GM23338 (cell line): ENCODE measurements at regions not wholly inside any gene's neighbourhood (a gene's known extent, or its start where the extent isn't known, plus 50 kb on each side); places are given as distances from the start of the nearest gene placed in this dataset.
"Not testable (repeated sequence)": the region's sequence is repeated elsewhere in the genome, so short reads cannot be mapped to it uniquely, and the experiment has no call there.

Experiments used
- ATAC-seq: fragments of 200-7000 bp; cut with Tn5 transposase; 3 replicates; pipeline ENCODE4 v1.9.1; 2020
- DNase-seq: peaks from one replicate; pipeline ENCODE4 v3.0.0-alpha.2; 2015; ENCODE audit warnings: low spot score
- H2AFZ ChIP-seq: fragments of 200-600 bp; sonication (generic); 2 replicates; pipeline ENCODE4 v1.8.0; 2016; ENCODE audit warnings: antibody characterized with exemption, mild to moderate bottlenecking, moderate library complexity
- H3F3A ChIP-seq: fragments of 200-600 bp; sonication (generic); replicated peaks from 2 replicates; pipeline ENCODE4 v1.8.0; 2017; ENCODE audit warnings: antibody characterized with exemption, mixed run types, low read depth
- H3K27ac ChIP-seq: fragments of 200-600 bp; sonication (generic); 2 replicates; pipeline ENCODE4 v1.6.1; 2016; ENCODE audit warnings: low read depth
- H3K27me3 ChIP-seq: fragments of 200-600 bp; sonication (generic); 2 replicates; pipeline ENCODE4 v1.8.0; 2016; ENCODE audit warnings: mild to moderate bottlenecking, mixed run types, moderate library complexity; ENCODE audit not compliant: insufficient read depth
- H3K36me3 ChIP-seq: fragments of 200-600 bp; sonication (generic); 2 replicates; pipeline ENCODE4 v1.8.0; 2016; ENCODE audit warnings: mild to moderate bottlenecking; ENCODE audit not compliant: insufficient read depth
- H3K4me1 ChIP-seq: fragments of 200-600 bp; sonication (generic); 2 replicates; pipeline ENCODE4 v1.8.0; 2016; ENCODE audit warnings: mild to moderate bottlenecking, moderate library complexity; ENCODE audit not compliant: insufficient read depth
- H3K4me2 ChIP-seq: fragments of 200-600 bp; sonication (generic); 2 replicates; pipeline ENCODE4 v1.7.1; 2017; ENCODE audit warnings: mixed run types
- H3K4me3 ChIP-seq: fragments of 200-600 bp; sonication (generic); 2 replicates; pipeline ENCODE4 v1.6.1; 2016; ENCODE audit warnings: mixed run types
- H3K79me2 ChIP-seq: fragments of 200-600 bp; sonication (generic); replicated peaks from 2 replicates; pipeline ENCODE4 v1.8.0; 2017; ENCODE audit warnings: mild to moderate bottlenecking; ENCODE audit not compliant: insufficient read depth
- H3K9me2 ChIP-seq: fragments of 200-600 bp; sonication (generic); 2 replicates; pipeline ENCODE4 v1.8.0; 2017; ENCODE audit not compliant: insufficient read depth
- H4K20me1 ChIP-seq: fragments of 200-600 bp; sonication (generic); replicated peaks from 2 replicates; pipeline ENCODE4 v1.8.0; 2017; ENCODE audit warnings: mild to moderate bottlenecking; ENCODE audit not compliant: insufficient read depth
- H3K27ac Mint-ChIP-seq: 2 replicates; pipeline ENCODE4 v1.8.0; 2020; ENCODE audit warnings: inconsistent platforms, mild to moderate bottlenecking, moderate library complexity, mixed read lengths
- H3K27me3 Mint-ChIP-seq: 3 replicates; pipeline ENCODE4 v1.8.0; 2022; ENCODE audit warnings: low read depth, mild to moderate bottlenecking, moderate library complexity, mixed read lengths, inconsistent platforms; ENCODE audit not compliant: insufficient read depth, poor library complexity
- H3K36me3 Mint-ChIP-seq: 3 replicates; pipeline ENCODE4 v1.8.0; 2021; ENCODE audit warnings: low read depth, mild to moderate bottlenecking, inconsistent platforms, moderate library complexity, mixed read lengths
- H3K4me1 Mint-ChIP-seq: 3 replicates; pipeline ENCODE4 v1.8.0; 2020; ENCODE audit warnings: mild to moderate bottlenecking, inconsistent platforms, mixed read lengths
- H3K4me3 Mint-ChIP-seq: 3 replicates; pipeline ENCODE4 v1.8.0; 2021; ENCODE audit warnings: moderate library complexity, mild to moderate bottlenecking, inconsistent platforms, mixed read lengths
- H3K9me3 Mint-ChIP-seq: 3 replicates; pipeline ENCODE4 v1.8.0; 2020; ENCODE audit warnings: moderate library complexity, mild to moderate bottlenecking, inconsistent platforms, mixed read lengths
- CTCF ChIP-seq, 2 experiments: fragments of 200-600 bp in 1 of 2; sonication (generic) in 1 of 2; conservative IDR thresholded peaks; 2 replicates each; pipeline versions ENCODE4 v1.5.1 to v1.6.1; 2016 to 2017; ENCODE audit warnings: antibody characterized with exemption in 2 of 2, low read depth in 2 of 2, mild to moderate bottlenecking in 2 of 2, moderate library complexity in 1 of 2
- EZH2 ChIP-seq: fragments of 200-600 bp; sonication (generic); IDR thresholded peaks from one replicate; pipeline ENCODE4 v1.8.0; 2017; ENCODE audit warnings: antibody characterized with exemption, mild to moderate bottlenecking, low read depth; ENCODE audit not compliant: unreplicated experiment
- JUNB ChIP-seq: IDR thresholded peaks from one replicate; pipeline ENCODE4 v1.6.1; 2016; ENCODE audit warnings: antibody characterized with exemption; ENCODE audit not compliant: unreplicated experiment
- NANOG ChIP-seq: IDR thresholded peaks from 2 replicates; pipeline ENCODE4 v1.6.1; 2016; ENCODE audit warnings: antibody characterized with exemption, borderline replicate concordance
- POLR2AphosphoS5 ChIP-seq: IDR thresholded peaks from 2 replicates; pipeline ENCODE4 v1.6.1; 2016; ENCODE audit warnings: antibody characterized with exemption, low read depth
- REST ChIP-seq: IDR thresholded peaks from one replicate; pipeline ENCODE4 v1.6.1; 2018; ENCODE audit warnings: antibody characterized with exemption; ENCODE audit not compliant: unreplicated experiment
- ZNF331 ChIP-seq: fragments of 250-450 bp; sonication (Bioruptor Pico); IDR thresholded peaks from 2 replicates; pipeline ENCODE4 v1.5.0; 2020; ENCODE audit warnings: low read depth, mild to moderate bottlenecking, moderate library complexity
- ZNF462 ChIP-seq: fragments of 250-450 bp; sonication (Bioruptor Pico); IDR thresholded peaks from 2 replicates; pipeline ENCODE4 v1.5.0; 2020; ENCODE audit warnings: mild to moderate bottlenecking, moderate library complexity

- TF ChIP-seq REST (no peak), JUNB (no peak), CTCF (conservative IDR thresholded peaks at IDR 0.05; ENCODE audit: low read depth in 2 of 2) (no peak), NANOG (no peak), ZNF331 (no peak), POLR2AphosphoS5 (no peak), EZH2 (no peak)
Measured at GRCh38 chr6:103812970-103813369, 1046.7 kb downstream of the HACE1 start (continued).

GRCh38 chr6:103801901-103802479 is 1057.7 kb downstream of the HACE1 start:
- not testable (repeated sequence) for H3K9me3 Mint-ChIP-seq, H3F3A ChIP-seq, DNase-seq, H3K4me3 Mint-ChIP-seq, H3K4me2 ChIP-seq, H4K20me1 ChIP-seq, H3K79me2 ChIP-seq, H3K4me3 ChIP-seq, H3K36me3 Mint-ChIP-seq, H3K27me3 Mint-ChIP-seq, H2AFZ ChIP-seq, H3K27ac ChIP-seq, H3K27ac Mint-ChIP-seq, H3K36me3 ChIP-seq, H3K4me1 ChIP-seq, H3K9me2 ChIP-seq, ATAC-seq, H3K27me3 ChIP-seq, H3K4me1 Mint-ChIP-seq

GRCh38 chr6:103799971-103800670 is 1059.6 kb downstream of the HACE1 start:
- no peak overlapping the region for H3K4me3 ChIP-seq
- ATAC-seq (no peak), DNase-seq (no peak)
- H3K4me2 ChIP-seq: no peak overlapping the region
- no peaks in the 10 kb centered on the region for H3K79me2 ChIP-seq
- H3K4me3 Mint-ChIP-seq: no peak overlapping the region
- no peak overlapping the region for H3K27ac Mint-ChIP-seq
- no peaks in the 10 kb centered on the region; the same call in 2 of the 3 replicates for H3K36me3 Mint-ChIP-seq
- no peaks in the 10 kb centered on the region for H3F3A ChIP-seq
- H3K27me3 Mint-ChIP-seq: no peaks in the 10 kb centered on the region
- H3K9me2 ChIP-seq: no peaks in the 10 kb centered on the region
- H3K36me3 ChIP-seq: no peaks in the 10 kb centered on the region
- H3K9me3 Mint-ChIP-seq: peaks cover 2% of the 10 kb centered on the region; the same call in 1 of the 3 replicates
- H3K27me3 ChIP-seq: no peaks in the 10 kb centered on the region
- no peaks in the 10 kb centered on the region; the same call in 2 of the 3 replicates for H3K4me1 Mint-ChIP-seq
- no peaks in the 10 kb centered on the region for H3K4me1 ChIP-seq
- no peak overlapping the region for H3K27ac ChIP-seq
- no peak overlapping the region for H2AFZ ChIP-seq
- no peaks in the 10 kb centered on the region for H4K20me1 ChIP-seq
- TF ChIP-seq POLR2AphosphoS5 (no peak), JUNB (no peak), ZNF462 (CRISPR knock-in tag) (no peak)
